Astrocyte of the spinal cord (primary cell): ENCODE measurements at regions not wholly inside any gene's neighbourhood (a gene's known extent, or its start where the extent isn't known, plus 50 kb on each side); places are given as distances from the start of the nearest gene placed in this dataset.

Source experiments
- DNase-seq: peaks from one replicate; pipeline ENCODE4 v3.0.0; 2011; ENCODE audit warnings: low read depth, low spot score
- H3K4me3 ChIP-seq: 2 replicates; pipeline ENCODE4 v1.5.1; 2011; ENCODE audit warnings: low read depth, mild to moderate bottlenecking, low read length, moderate library complexity
- CTCF ChIP-seq: IDR thresholded peaks from 2 replicates; pipeline ENCODE4 v1.5.1; 2012; ENCODE audit warnings: low read depth, mild to moderate bottlenecking, low read length, inconsistent platforms
- in situ Hi-C: cut with HindIII; loops from 2 replicates; pipeline ENCODE4 v1.10.0; 2017; ENCODE audit warnings: low sequenced_read_pairs

GRCh38 chr6:168962886-168963285, 290.8 kb downstream of the THBS2 start:
- TF ChIP-seq CTCF, result no peak
- H3K4me3 ChIP-seq, result no peak overlapping the region
- no peak for DNase-seq
- in situ Hi-C loops, result no loop called here

DNA sequence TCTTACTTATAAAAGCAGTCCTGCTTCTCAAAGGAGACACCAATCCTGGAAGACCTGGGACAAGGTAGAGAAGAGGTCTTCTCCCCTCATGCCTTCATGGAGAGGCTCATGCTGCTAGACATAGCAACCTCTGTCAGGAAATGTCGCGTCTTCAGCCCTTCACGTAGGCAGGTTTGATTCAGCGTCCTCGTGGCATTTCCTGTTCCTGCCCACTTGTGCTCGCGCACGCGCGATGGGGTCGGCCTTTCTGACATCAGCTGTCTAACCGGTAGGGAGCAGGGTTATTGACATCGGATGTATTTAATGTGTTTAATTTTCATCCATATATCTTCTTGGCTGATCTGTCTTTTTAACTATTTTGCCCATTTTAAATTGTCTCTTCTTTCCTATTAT, 292.4 kb downstream of the THBS2 start:
- in situ Hi-C loops, result no loop called here

GRCh38 chr6:168960551-168961263, 292.9 kb downstream of the THBS2 start:
- in situ Hi-C loops, result no loop called here
- DNase-seq, result no peak
- no peak for TF ChIP-seq CTCF
- no peak overlapping the region for H3K4me3 ChIP-seq

More for the DNA sequence above, 292.4 kb downstream of the THBS2 start:
- no peak for DNase-seq
- no peak overlapping the region for H3K4me3 ChIP-seq
- TF ChIP-seq CTCF, result no peak

- no peak overlapping the region for H3K4me3 ChIP-seq
- no peak for DNase-seq
- no peak for TF ChIP-seq CTCF
- in situ Hi-C loops, result no loop called here
These were observed 293.9 kb downstream of the THBS2 start for GRCh38 chr6:168959696-168960095.

DNA sequence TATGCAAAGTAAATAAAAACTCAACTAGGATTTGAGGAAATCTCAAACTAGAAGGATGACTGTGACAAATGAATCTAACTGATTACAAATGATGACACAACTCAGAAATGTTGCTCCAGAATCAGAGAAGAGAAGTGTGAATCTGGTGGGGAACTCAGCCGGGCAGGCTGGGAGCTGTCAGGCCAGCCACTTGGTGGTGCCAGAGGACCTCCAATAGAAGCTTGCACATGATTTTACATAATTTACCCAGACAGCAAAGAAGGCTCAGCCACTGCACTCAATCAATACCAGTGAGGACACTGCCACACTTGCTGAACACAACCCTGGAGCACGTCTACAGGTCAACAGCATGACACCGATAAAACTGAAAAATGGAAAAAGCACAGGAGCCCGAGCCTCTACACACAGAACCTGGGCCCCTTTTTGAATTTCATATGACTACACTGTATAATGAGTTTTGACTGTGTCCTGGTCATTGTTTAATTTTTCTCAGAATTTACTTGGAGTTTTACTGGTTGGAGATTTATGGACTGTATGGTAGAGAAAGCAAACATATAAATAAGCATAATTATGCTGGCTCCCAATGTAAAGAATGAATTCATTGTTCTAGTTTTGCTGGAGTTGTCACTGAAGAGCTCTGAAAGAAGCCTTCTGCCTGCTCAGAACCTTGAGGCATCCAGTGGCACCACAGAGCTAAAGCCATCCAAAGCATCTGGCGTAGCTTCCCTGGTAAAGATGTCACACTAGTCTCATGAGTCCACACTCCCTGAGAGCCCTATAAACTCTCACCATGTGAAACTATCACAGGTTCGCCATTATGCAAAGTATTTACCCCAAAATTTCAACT, 296.5 kb downstream of the THBS2 start:
- TF ChIP-seq CTCF, result peak; percentile 90
- DNase-seq, result peak; percentile 80
- in situ Hi-C loops, result no loop called here
- H3K4me3 ChIP-seq, result no peak overlapping the region

GRCh38 chr6:168956141-168956838, 297.4 kb downstream of the THBS2 start:
- TF ChIP-seq CTCF, result no peak
- no peak overlapping the region for H3K4me3 ChIP-seq
- DNase-seq, result peak; percentile 13
- in situ Hi-C loops, result no loop called here
